Dermis blood vessel endothelial cell (primary cell): ENCODE measurements at regions not wholly inside any gene's neighbourhood (a gene's known extent, or its start where the extent isn't known, plus 50 kb on each side); places are given as distances from the start of the nearest gene placed in this dataset.
"Not testable (repeated sequence)": the region's sequence is repeated elsewhere in the genome, so short reads cannot be mapped to it uniquely, and the experiment has no call there.

Experiments used
- DNase-seq: peaks from one replicate; pipeline ENCODE4 v3.0.0; 2010

DNA sequence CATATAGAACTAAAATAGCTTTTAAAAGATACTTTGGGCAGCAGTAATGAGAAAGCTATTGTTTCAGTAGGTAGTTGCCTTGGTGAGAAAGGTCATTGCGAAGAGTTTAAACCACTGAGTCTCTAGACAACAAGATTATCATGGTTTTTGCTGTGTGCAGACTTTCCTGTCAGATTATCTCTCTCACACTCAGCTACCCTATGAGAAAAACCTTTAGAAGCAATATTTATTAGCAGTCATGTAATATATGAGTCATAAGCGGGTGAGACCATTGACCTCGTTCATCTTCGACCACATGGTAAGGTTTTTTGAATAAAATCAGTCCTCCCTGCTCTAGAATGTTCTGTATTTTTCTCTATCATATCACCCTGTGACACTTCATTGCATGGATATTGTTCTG lies 59.9 kb downstream of the GPR65 start:
- DNase-seq: no peak

DNA sequence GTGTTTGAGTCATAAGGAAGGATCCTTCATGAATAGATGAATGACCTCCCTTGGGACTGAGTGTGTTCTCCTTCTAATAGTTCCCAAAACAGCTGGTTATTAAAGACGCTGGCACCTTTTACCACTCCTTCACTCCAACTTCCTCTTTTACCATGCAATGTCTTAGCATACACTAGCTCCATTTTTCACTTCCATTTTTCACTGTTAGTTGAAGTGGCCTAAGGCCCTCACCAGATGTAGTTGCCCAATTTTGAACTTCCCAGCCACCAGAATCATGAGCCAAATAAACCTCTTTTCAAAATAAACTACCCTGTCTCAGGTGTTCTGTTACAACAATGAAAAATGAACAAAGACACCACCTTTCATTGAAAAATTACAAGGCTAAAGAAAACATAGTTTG lies 64.7 kb downstream of the GPR65 start:
- no peak for DNase-seq

DNA sequence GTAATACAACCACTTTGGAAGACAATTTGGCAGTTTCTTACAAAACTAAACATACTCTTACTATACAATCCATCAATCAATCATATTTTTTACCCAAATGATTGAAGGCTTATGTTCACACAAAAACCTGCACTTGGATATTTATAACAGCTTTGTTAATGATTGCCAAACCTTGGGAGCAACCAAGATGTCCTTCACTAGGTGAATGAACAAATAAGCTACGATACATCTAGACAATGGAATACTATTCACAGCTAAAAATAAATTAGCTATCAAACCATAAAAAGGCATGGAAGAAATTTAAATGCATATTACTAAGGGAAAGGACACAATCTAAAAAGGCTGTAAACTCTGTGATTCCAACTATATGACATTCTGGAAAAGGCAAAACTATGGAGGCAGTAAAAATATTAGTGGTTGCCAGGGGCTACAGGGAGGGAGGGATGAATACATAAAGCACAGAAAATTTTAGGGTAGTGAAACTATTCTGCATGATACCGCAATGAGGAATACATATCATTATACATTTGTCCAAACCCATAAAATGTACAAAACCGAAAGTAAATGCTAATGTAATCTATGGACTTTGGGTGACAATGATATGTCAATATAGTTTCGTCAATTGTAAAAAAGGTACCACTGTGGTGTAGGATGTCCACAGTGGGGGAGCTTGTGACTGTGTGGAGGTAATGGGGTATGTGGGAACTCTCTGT lies 70.5 kb downstream of the GPR65 start:
- DNase-seq: no peak

DNA sequence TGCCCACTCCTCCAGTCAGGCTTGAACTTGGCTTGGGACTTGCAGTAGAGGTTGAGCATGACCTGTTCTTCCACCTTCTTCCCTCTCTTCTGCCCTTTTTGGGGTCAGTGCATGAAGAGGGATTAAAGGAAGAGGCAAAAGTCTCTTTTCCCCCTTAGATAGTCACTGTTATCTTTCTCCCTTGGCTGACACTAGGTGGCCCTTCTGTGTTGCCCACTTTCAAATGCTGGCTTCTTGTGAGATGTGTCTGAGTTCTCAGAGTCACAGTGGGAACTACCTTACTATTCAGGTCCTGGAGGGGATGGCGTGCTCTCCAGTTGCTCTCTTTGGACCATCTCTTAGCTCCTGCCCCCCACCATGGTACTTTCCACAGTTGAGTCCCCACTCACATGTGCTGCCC lies 73.6 kb downstream of the GPR65 start:
- no peak for DNase-seq

DNA sequence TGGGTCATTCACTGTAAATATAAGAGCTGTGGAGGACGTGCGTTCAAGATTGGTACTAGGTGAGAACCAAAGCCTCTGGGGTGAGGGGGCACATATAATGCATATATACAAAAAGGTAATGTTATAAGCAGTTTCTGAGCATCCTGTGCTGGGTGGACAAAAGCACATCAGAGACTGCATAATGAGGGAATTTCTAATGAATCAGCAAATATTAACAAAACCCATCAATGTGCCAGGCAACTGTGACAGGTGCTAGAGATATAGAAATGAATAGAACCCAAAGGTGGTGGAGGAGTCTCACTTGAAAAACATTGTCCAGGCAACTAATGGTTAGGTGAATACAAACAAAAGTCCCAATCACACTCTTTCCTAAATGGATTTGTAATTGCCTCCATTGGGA lies 74.7 kb downstream of the GPR65 start:
- no peak for DNase-seq

DNA sequence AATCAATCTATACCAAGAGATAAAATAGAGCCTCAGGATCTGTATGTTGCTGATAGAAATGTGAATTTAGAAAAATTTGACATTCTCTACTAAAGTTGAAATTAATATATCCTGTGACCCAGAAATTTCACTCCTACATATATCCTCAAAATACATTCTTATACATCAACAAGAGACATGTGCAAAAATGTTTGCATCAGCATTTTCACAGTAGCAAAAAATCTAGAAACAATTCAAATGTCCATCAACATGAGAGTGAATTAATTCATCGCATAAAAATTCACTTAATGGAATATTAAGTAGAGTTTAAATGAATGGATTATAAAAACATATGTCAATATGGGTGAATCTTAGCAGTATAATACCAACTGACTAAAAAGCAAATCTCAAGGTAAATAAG lies 80.8 kb downstream of the GPR65 start:
- no peak for DNase-seq

DNA sequence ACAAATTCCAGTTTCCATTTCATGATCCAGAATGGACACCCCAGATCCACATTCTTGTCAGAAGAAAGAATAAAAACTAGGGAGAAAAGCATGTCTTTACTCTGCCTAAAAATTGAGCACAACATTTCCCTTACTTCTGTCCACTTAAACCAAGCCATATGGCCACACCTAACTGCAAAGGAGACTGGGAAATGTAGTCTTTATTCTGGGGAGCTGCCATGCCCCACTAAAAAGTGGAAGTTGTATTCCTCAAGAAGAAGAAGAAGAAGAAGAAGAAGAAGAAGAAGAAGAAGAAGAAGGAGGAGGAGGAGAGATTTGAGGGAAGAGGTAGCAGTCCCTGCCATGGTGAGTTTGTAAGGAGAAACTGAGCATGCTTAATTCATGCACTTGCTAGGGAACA lies 84.5 kb downstream of the GPR65 start:
- no peak for DNase-seq

DNA sequence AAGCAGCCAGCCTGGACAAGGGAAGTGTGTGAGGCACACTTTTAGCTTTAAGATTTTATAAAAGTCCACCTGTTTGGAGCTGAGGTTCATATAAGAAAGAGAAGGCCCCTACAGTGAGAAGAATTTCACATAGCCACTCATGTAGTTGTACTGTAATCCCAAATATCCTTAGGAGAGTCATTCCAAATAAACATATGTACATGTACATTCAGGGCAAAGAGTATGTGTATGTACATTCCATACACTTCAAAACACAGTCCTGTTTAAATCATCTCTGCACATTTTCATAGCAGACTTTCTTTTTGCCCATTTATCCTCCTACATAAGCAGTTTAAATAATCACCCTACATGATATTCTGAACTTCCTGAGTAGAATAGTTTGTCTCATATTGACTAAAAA lies 87.6 kb downstream of the GPR65 start:
- no peak for DNase-seq

DNA sequence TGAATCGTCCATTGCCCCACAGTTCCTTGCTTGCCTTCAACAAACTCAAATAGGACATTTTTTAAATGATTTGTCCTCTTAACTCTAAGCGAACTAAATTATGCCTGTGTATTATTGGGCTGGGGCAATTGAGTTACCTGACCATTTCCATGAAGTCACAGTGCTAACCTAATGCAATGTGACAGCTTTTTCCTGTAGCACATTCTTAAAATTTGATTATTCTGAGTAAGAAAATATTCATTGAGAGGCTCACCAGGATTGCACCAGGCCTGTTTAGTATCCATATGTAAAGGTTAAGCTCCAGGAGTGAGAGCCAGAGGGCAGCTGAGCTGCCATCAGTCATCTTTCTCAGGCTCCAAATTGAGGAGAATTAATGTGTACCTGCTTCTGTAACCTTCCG lies 90.9 kb downstream of the GPR65 start:
- no peak for DNase-seq

DNA sequence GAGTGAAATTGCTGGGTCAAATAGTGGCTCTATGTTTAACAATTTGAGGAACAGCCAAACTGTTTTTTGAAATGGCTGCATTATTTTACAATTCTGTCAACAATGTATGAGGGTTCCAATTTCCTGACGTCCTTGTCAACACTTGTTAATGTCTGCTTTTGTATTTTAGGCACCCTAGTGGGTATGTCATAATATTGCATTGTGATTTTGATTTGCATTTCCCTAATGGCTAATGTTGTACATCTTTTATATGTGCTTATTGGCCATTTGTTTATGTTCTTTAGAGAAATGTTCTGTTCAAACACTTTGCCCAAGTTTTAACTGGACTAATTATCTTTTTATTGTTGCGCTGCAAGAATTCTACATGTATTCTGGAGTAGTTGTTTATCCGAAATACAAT lies 93.2 kb downstream of the GPR65 start:
- no peak for DNase-seq

DNA sequence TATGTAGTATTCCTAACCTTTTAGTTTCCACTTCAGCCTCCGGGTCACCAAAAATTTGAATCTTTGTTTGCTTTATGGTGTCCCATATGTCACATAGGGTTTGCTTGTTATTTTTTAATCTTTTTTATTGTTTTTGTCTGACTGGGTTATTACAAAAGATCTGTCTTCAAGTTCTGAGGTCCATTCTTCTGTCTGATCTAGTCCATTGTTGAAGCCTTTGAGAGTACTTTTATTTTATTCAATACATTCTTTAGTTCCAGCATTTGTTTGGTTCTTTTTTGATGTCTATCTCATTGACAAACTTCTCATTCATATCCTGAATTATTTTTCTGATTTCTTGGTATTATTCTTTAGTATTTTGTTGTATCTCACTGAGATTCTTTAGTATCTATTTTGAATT lies 99.8 kb downstream of the GPR65 start:
- DNase-seq: no peak

DNA sequence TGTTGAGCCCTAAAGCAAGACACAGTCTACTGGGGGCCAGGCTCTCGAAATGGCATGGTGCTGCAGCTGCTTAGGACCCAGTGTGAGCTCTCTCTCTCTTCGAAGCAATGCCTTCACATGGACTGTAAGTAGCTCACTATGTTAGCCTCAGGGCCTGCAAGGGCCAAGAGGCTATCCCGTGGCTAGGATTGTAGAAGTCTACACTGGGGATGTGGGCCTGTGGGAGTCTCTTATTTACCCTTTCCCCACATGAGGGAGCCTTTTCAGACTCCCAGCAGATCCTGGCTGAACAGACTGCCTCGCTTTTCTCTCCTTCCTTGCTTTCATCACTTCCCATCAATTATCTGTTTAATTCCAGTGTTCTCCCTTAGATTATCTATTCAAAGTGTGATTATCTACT lies 101.4 kb downstream of the GPR65 start:
- no peak for DNase-seq

DNA sequence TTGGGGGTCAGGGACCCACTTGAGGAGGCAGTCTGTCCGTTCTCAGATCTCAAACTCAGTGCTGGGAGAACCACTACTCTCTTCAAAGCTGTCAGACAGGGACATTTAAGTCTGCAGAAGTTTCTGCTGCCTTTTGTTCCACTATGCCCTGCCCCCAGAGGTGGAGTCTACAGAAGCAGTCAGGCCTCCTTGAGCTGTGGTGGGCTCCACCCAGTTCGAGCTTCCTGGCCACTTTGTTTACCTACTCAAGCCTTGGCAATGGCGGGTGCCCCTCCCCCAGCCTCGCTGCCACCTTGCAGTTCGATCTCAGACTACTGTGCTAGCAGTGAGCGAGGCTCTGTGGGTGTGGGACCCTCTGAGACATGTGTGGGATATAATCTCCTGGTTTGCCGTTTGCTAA lies 122.7 kb downstream of the GPR65 start:
- not testable (repeated sequence) for DNase-seq

DNA sequence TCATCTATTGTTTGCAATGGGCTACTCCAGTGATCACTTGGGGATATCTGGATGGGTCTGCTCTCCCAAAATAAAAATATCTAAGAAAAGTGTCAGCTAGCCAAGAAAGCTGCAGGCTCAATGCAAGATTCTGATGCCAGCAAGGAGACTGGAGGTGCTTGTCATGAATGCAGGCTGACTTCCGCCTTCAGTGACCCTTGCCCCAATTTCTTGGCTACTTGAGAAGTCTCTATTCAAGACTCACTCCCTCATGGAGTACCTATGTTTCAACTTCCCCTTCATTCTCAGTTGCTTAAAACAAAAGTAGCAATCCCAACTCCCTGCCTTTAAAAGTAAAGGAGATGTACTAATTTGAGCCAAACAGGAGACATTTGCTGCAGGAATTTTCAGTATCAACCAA lies 123.9 kb downstream of the GPR65 start:
- no peak for DNase-seq

DNA sequence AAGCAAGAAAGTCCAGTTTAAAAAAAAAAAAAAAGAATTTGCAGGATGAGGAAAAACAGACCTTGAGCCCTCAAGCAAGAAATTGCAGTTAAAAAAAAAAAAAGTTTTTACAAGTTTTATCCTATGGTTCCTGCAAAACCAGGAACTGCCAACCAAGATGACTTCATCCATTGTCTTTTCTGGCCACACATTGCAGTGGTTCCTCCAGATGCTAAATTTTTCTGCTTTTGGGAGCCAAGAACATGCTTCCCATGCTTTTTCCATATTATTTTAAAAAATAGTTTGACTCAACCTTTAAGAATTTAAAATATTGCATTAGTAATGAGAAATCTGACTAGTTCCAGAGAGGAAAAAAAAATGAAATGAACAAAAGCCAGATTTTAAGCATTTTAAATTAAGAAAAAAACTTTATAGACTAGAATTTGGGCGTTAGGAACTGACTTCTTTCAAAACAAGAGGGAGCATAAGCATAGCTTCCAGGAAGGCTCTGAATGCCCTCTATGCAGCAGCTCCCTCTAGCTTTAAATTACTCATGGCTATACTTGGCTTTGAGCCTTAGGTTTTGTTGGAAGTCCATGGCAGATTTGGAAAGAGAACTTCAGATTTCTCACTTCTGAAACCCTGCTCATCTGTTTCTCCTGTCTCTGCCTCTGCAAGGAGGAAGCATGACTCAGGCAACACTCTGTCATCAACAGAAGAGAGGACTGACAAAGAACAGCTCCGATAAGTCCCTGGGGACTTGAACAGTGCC lies 124.5 kb downstream of the GPR65 start:
- peak; percentile 4 for DNase-seq

DNA sequence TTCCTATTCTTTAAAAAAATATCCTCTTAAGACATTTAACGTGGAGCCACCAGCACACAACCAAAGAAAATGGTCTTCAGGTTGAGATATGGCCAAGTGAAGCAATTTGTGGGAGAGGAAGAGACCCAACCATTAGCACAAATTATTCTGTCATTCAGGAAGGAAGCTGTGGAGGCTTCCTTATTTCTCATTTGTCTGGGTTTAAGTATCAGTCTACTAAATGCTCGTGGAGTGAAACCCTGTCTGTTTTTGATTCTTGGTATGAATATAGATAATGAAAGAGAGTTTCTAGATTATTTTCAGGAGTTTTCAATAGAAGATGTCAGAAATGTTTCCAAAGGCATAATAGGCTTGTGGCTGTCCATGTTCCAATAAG lies 125.1 kb downstream of the GPR65 start:
- no peak for DNase-seq
